Muscle layer of duodenum (tissue), 2 donors: ENCODE measurements at regions not wholly inside any gene's neighbourhood (a gene's known extent, or its start where the extent isn't known, plus 50 kb on each side); places are given as distances from the start of the nearest gene placed in this dataset.

Experiments used
- H3K27ac ChIP-seq: one replicate; pipeline ENCODE4 v1.7.0; 2013; ENCODE audit warnings: mild to moderate bottlenecking, low read length
- H3K27me3 ChIP-seq: one replicate; pipeline ENCODE4 v1.7.0; 2013; ENCODE audit warnings: low read depth, mild to moderate bottlenecking, control low read depth, low read length
- H3K36me3 ChIP-seq, 2 donors: one replicate each; pipeline ENCODE4 v1.7.0; 2013; ENCODE audit warnings: low read length in 2 of 2, control low read depth in 1 of 2, mild to moderate bottlenecking in 1 of 2; ENCODE audit not compliant: insufficient read depth in 2 of 2, control insufficient read depth in 1 of 2
- H3K4me1 ChIP-seq, 2 donors: one replicate each; pipeline ENCODE4 v1.7.0; 2013; ENCODE audit warnings: low read length in 2 of 2, mild to moderate bottlenecking in 2 of 2, control low read depth in 1 of 2, moderate library complexity in 1 of 2; ENCODE audit not compliant: insufficient read depth in 2 of 2, control insufficient read depth in 1 of 2
- H3K4me3 ChIP-seq, 2 donors: one replicate each; pipeline ENCODE4 v1.7.0; 2013; ENCODE audit warnings: low read length in 2 of 2, low read depth in 1 of 2, mild to moderate bottlenecking in 1 of 2
- H3K9me3 ChIP-seq, 2 donors: one replicate each; pipeline ENCODE4 v1.7.0; 2013; ENCODE audit warnings: low read length in 2 of 2, control low read depth in 1 of 2, mild to moderate bottlenecking in 1 of 2; ENCODE audit not compliant: control insufficient read depth in 1 of 2
- donor health status: healthy.

GRCh38 chr6:12523726-12524125 is 192.8 kb upstream of the PHACTR1 start:
- Histone ChIP-seq H3K4me3 (no peak overlapping the region), H3K4me1 (peaks cover 0 to 4% of the 10 kb centered on the region in 2 donors), H3K9me3 (no peaks in the 10 kb centered on the region), H3K36me3 (no peaks in the 10 kb centered on the region), H3K27ac (no peak overlapping the region), H3K27me3 (no peaks in the 10 kb centered on the region)

GRCh38 chr6:12525276-12525675 is 191.3 kb upstream of the PHACTR1 start:
- H3K36me3 ChIP-seq: no peaks in the 10 kb centered on the region
- no peaks in the 10 kb centered on the region for H3K27me3 ChIP-seq
- H3K4me1 ChIP-seq: peaks cover 0 to 4% of the 10 kb centered on the region in 2 donors
- H3K9me3 ChIP-seq: no peaks in the 10 kb centered on the region
- H3K4me3 ChIP-seq: no peak overlapping the region
- H3K27ac ChIP-seq: no peak overlapping the region

- Histone ChIP-seq H3K27ac (no peak overlapping the region), H3K4me3 (no peak overlapping the region)
Observed at GRCh38 chr6:12527339-12527738, 189.2 kb upstream of the PHACTR1 start.

GRCh38 chr6:12528136-12528535 is 188.4 kb upstream of the PHACTR1 start:
- no peaks in the 10 kb centered on the region for H3K27me3 ChIP-seq
- peaks cover 0 to 4% of the 10 kb centered on the region in 2 donors for H3K4me1 ChIP-seq
- no peaks in the 10 kb centered on the region for H3K9me3 ChIP-seq
- no peaks in the 10 kb centered on the region for H3K36me3 ChIP-seq
- H3K27ac ChIP-seq: peak overlapping the region; percentile 32
- no peak overlapping the region for H3K4me3 ChIP-seq

More at GRCh38 chr6:12527339-12527738, 189.2 kb upstream of the PHACTR1 start:
- Histone ChIP-seq H3K36me3 (no peaks in the 10 kb centered on the region), H3K4me1 (peaks cover 0 to 4% of the 10 kb centered on the region in 2 donors), H3K27me3 (no peaks in the 10 kb centered on the region), H3K9me3 (no peaks in the 10 kb centered on the region)

GRCh38 chr6:12528581-12529363 is 187.8 kb upstream of the PHACTR1 start:
- Histone ChIP-seq H3K27ac (peak overlapping the region; percentile 32), H3K4me1 (peaks cover 0 to 4% of the 10 kb centered on the region in 2 donors), H3K27me3 (no peaks in the 10 kb centered on the region), H3K9me3 (no peaks in the 10 kb centered on the region), H3K4me3 (no peak overlapping the region), H3K36me3 (no peaks in the 10 kb centered on the region)

GRCh38 chr6:12529364-12530019 is 187.1 kb upstream of the PHACTR1 start:
- no peaks in the 10 kb centered on the region for H3K36me3 ChIP-seq
- H3K27ac ChIP-seq: no peak overlapping the region
- H3K4me1 ChIP-seq: peaks cover 0 to 4% of the 10 kb centered on the region in 2 donors
- H3K27me3 ChIP-seq: no peaks in the 10 kb centered on the region
- H3K9me3 ChIP-seq: no peaks in the 10 kb centered on the region
- H3K4me3 ChIP-seq: no peak overlapping the region

- Histone ChIP-seq H3K4me3 (no peak overlapping the region), H3K4me1 (peaks cover 0 to 4% of the 10 kb centered on the region in 2 donors), H3K27ac (no peak overlapping the region), H3K36me3 (no peaks in the 10 kb centered on the region), H3K9me3 (no peaks in the 10 kb centered on the region), H3K27me3 (no peaks in the 10 kb centered on the region)
Observed at GRCh38 chr6:12530345-12530744, 186.2 kb upstream of the PHACTR1 start.

- Histone ChIP-seq H3K9me3 (no peaks in the 10 kb centered on the region), H3K4me3 (no peak overlapping the region), H3K27me3 (no peaks in the 10 kb centered on the region), H3K4me1 (no peaks in the 10 kb centered on the region), H3K36me3 (no peaks in the 10 kb centered on the region), H3K27ac (no peak overlapping the region)
Observed at GRCh38 chr6:12533586-12533985, 183.0 kb upstream of the PHACTR1 start.

GRCh38 chr6:12534069-12534853 is 182.3 kb upstream of the PHACTR1 start:
- no peaks in the 10 kb centered on the region for H3K9me3 ChIP-seq
- H3K27me3 ChIP-seq: no peaks in the 10 kb centered on the region
- no peak overlapping the region for H3K4me3 ChIP-seq
- no peaks in the 10 kb centered on the region for H3K36me3 ChIP-seq
- H3K4me1 ChIP-seq: no peaks in the 10 kb centered on the region
- H3K27ac ChIP-seq: no peak overlapping the region

- no peaks in the 10 kb centered on the region for H3K27me3 ChIP-seq
- H3K27ac ChIP-seq: no peak overlapping the region
Observed at GRCh38 chr6:12535586-12536314, 180.8 kb upstream of the PHACTR1 start.

GRCh38 chr6:12536416-12536815 is 180.2 kb upstream of the PHACTR1 start:
- no peaks in the 10 kb centered on the region for H3K36me3 ChIP-seq
- no peak overlapping the region for H3K27ac ChIP-seq
- no peaks in the 10 kb centered on the region for H3K9me3 ChIP-seq
- no peaks in the 10 kb centered on the region for H3K27me3 ChIP-seq
- no peaks in the 10 kb centered on the region for H3K4me1 ChIP-seq
- H3K4me3 ChIP-seq: no peak overlapping the region

More at GRCh38 chr6:12535586-12536314, 180.8 kb upstream of the PHACTR1 start:
- Histone ChIP-seq H3K36me3 (no peaks in the 10 kb centered on the region), H3K9me3 (no peaks in the 10 kb centered on the region), H3K4me1 (no peaks in the 10 kb centered on the region), H3K4me3 (no peak overlapping the region)
